ENCODE measurements at regions not wholly inside any gene's neighbourhood (a gene's known extent, or its start where the extent isn't known, plus 50 kb on each side); places are given as distances from the start of the nearest gene placed in this dataset.

DNA sequence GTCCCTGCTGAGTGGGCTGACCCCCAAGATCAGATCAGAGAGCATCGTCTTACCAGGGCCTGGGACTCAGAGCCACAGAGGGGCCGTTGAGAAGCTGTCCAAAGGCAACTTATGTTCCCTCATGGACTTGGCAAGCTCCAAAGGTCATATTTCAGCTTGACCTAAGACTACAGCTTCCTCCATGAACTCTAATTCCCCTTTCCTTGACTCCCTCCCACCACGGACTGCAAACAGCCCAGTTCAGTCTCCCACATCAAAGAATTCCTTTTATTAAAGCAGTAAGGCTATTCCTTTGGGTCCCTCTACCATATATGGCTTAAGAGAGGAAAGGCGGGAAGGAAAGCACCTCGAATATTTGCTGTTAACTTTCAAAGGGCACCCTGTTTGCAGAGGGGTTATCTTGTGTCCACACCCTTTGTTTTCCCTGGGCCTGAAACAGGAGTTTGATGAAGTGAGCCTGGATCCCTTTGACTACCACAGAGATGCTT lies 146.1 kb upstream of the THBS1 start:
- intact Hi-C loops (cut with micrococcal nuclease): no loop called here

DNA sequence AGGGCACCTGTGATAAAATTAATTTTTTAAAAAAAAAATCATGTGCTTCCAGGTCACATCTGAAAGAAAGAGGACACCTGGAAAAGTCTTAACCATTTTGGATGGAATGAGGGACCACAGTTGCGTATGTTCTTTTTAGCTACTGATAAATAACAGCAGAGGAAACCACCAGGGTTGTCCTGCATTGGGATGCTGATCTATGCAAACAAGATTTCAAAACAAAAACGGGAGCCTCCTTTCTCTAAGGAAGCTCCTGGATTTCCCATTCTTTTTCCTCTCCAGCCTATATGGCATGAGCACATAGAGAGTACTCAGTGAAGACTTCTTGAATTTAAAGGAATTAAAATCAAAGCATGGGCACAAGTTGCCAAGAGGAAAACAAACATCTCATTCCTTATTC lies 145.6 kb upstream of the THBS1 start:
- intact Hi-C loops (cut with micrococcal nuclease): no loop called here

DNA sequence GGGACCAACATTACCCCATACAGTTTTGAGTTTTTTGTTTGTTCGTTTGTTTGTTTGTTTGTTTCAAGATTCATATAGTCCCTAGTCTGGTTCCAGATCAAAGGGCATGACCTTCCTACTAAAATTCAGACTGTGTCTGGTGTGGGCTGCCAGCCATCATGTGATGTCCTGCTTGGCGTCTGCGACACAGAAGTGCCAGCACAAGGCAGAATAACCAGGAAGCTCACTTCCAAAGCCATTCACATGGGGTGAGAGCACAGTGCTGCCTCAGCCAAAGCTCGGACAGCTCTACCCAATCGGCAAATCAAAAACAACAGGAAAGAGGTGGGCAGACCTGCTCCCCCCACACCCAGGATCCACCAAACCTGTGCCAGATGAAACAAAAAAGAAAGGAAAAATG lies 142.6 kb upstream of the THBS1 start:
- intact Hi-C loops (cut with micrococcal nuclease): no loop called here

DNA sequence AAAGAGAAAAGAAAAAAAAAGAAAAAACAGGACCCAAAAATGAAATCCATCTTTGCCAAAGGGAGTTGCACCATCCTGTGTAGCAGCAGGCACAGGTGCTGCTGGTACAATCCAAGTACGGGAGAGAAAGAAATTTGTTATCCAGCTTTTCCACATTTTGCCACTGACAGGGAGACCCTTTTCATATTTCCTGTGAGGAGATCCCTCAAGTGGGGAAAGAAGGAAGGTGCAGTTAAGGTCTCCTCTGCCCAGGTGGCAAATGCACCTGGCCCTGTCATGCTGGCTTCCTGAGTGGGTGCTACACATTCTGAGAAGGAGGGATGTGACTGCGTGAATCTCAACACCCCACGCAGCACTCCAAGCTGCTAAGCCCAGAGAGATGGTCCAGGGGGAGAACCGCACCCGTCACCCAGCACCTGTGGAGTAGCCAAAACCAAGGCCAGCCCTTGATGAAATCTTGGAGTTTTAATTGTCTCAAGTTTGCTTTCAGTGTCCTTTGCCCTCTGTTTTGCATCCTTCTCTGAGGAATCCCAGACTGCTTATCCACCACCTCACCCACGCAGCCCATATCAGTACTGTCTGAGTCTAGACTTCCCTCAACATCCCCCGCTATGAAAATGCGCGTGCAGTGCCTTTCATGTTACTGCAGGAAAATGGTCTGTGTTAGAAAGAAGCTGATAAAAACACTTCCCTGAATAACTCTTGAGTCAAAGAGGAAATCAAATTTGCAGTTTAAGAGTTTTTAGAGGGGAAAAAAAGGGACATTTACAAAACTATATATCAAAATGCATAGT lies 141.9 kb upstream of the THBS1 start:
- intact Hi-C loops (cut with micrococcal nuclease): no loop called here

DNA sequence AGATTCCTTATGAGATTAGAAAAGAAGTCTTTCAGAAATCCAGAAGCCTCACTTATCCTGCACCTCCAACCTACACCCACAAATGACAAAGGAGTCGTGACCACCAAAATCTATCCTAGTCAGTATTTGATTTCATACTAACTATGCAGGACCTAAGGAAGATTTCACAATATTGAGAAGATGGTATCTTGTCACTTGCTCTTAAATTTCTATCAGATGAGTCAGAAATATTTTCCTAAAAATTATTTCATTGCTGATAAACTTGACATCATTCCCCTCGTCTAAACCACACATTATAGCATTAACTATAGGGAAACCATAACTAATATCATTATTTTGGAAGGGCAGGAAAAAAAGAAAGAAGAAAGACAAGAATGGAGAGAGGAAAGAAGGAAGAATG lies 138.0 kb upstream of the THBS1 start:
- intact Hi-C loops (cut with micrococcal nuclease): no loop called here

DNA sequence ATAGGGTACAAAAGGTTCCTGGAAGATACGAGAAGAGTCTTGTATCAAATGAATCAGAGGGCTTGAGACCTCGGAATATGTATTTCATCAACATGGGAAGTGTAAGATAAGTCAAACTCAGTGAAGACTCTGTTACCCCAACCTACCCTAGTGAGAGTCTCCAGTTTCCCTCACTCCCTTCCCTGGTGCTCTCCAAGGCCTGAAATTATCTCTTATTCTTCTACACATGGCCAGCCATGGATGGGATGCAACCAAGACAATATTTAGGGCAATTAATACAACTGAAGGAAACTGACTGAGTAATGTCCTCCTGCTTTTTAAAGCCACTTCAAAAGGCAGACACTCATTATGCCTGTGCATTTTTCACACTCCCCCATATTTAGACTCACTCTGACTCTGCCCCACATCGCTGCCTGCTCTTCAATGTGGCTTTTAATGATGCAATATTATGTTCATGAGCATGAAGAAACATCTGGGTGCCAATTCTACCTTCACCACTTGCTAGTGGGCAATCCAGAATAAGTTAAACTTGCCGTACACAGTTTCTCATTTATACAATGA lies 137.1 kb upstream of the THBS1 start:
- intact Hi-C loops (cut with micrococcal nuclease): no loop called here

DNA sequence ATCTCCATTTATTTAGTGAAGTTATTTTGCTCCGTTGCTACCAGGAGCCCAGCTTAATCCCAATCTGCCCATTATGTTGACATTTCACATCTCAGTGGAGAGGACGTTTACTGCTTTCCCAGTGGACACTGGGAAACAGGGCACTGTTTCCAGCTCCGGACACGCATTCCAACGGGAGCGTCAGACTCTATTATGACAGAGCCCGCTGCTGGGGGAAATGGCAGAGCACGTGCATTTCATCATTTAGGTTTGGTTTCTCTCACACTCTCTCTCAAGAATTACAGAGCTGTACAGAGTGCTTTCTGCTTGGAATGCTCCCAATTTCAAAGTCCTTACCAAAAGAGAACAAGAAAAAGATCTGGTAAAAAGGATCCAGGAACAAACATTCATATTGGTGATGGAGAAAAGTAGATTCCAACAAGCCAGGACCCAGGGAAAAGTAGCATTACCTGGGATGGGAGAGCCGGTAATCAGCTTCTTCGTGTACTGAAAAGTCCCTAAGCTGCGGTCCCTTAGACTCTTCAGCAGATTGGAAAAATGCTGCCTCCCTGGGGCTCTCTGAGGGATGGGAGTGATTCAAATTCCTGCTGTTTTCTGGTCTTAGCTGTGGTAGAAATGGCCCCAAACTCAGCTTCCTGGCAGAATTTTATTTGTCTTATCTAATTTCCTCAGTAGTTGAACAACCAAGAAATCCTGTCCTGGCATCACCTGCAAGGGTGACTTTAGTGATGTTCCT lies 136.0 kb upstream of the THBS1 start:
- intact Hi-C loops (cut with micrococcal nuclease): no loop called here

DNA sequence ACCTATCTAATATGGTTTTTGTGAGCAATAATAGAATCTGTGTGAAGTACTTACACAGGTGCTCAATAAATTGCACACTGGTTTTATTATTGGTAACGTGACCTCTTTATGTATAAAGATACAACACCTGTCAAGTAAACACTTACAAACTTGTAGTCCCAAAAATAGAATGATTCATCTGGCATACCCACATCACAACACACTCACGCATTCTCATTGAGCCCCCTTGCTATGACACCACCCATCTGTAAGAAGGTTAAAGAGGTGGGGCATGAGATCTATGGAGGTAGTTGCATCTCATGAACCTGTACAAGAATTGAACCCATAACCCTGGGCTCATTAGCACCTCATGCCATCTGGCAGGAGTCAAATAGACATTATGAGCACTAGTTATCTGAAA lies 134.9 kb upstream of the THBS1 start:
- intact Hi-C loops (cut with micrococcal nuclease): no loop called here

GRCh38 chr15:39447346-39447745 lies 133.5 kb upstream of the THBS1 start:
- intact Hi-C loops (cut with micrococcal nuclease): no loop called here

DNA sequence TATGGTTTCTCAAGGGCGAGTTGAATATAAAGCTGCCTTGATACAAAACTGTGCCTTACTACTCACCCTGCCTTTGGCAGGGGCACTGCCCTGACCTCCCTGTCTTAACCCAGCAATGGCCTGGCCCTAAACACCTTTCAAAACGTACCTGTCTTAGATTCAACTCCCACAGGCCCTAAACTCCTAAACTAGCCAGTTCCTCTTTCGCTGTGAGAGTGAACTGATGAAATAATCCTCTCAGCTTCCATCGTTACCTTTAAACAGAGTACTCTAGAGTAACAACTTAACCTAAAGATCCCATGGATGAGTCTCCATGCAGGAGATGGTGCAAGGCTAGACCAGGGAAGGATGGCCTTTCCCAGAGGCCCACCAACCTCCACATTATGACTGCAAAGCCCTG lies 133.0 kb upstream of the THBS1 start:
- intact Hi-C loops (cut with micrococcal nuclease): no loop called here

- intact Hi-C loops (cut with micrococcal nuclease): no loop called here
These were observed 132.5 kb upstream of the THBS1 start for GRCh38 chr15:39448409-39448808.

- intact Hi-C loops (cut with micrococcal nuclease): no loop called here
These were observed 129.7 kb upstream of the THBS1 start for GRCh38 chr15:39451121-39451688.

DNA sequence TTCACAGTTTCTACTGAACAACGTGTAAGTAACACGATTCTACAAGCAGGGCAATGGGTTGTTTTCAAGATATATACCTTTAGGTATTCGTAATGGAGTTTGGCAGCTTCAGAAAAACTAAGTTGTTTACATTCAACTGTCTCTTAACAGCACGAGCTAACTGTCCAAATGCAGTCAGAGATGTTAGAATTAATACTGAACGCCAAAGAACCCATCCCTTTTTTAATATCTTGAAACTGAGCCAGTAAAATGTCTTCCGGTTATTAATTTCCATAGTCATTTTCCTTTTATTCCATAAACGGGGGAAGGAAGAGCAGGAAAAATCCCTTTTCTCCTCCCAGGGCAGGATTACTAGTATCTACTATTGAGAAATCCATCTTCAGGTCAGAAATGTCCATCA lies 129.0 kb upstream of the THBS1 start:
- intact Hi-C loops (cut with micrococcal nuclease): no loop called here

GRCh38 chr15:39453620-39454019 lies 127.3 kb upstream of the THBS1 start:
- intact Hi-C loops (cut with micrococcal nuclease): no loop called here

- intact Hi-C loops (cut with micrococcal nuclease): no loop called here
These were observed 126.5 kb upstream of the THBS1 start for GRCh38 chr15:39454189-39454986.

- intact Hi-C loops (cut with micrococcal nuclease): no loop called here
These were observed 125.3 kb upstream of the THBS1 start for GRCh38 chr15:39455471-39455991.

DNA sequence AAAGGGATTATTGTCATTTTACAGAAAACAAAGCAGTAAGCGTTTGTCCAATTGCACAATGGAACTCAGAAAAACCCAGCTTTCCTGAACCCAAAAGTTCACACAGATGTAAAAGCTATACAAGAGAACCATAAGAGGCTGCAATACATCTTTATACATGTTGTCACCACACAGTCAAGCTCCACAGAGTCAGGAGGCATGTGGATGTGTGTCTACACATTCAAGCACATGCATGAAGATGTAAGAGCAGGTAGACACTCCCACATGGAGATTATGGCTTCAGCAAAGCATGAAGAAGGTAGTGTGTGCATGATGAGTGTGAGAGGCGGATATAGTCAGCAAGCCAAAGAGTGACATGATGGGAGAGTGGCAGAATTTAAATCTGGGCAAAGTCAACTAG lies 124.7 kb upstream of the THBS1 start:
- intact Hi-C loops (cut with micrococcal nuclease): no loop called here

DNA sequence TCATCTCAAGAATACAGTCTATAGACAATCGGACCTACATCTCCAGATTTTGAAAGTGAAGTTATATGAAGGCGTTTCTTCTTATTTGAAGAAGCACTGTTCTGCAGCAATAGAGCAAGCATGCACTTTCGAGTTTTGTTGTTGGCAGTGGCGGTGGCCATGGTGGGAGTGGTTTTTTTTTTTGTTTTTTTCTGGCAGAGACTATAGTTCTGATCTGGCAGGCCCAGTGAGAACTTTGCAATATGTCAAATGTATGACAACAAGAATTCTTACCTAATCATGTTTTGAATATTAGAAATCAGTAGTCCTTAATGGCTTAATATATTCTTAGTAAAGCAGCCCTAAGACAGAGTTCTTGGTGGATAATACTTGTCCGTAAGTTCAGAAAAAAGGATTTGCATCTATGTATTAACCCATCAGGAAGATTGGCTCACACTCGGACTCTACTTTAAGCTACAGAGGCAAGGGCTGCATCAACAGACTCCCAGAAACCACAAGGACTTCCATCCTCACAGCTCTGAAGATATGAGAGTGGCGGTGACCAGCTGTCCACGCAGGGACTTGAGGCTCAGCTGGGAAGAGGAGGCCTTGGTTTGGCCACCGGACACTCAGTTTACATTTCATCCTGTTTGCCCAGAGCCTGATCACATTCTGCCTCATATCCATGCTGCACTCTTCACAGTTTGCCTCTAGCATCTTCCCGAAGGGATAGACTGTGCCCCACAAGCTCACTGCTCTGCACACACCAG lies 124.1 kb upstream of the THBS1 start:
- intact Hi-C loops (cut with micrococcal nuclease): no loop called here

- intact Hi-C loops (cut with micrococcal nuclease): no loop called here
These were observed 122.7 kb upstream of the THBS1 start for GRCh38 chr15:39458131-39458530.

- intact Hi-C loops (cut with micrococcal nuclease): no loop called here
These were observed 121.3 kb upstream of the THBS1 start for GRCh38 chr15:39459548-39459947.
